Transverse colon (tissue), 4 donors: ENCODE measurements at regions not wholly inside any gene's neighbourhood (a gene's known extent, or its start where the extent isn't known, plus 50 kb on each side); places are given as distances from the start of the nearest gene placed in this dataset.

Experiments
- DNase-seq: peaks from one replicate; pipeline ENCODE4 v3.0.0-alpha.2; 2019
- H3K27ac ChIP-seq, 4 donors: fragments of 200-600 bp; sonication (generic); 2 replicates each; pipeline ENCODE4 v1.5.1; 2016 to 2018; ENCODE audit warnings: inconsistent platforms in 4 of 4
- H3K27me3 ChIP-seq: fragments of 200-600 bp; sonication (generic); 2 replicates; pipeline ENCODE4 v1.5.1; 2017; ENCODE audit warnings: inconsistent platforms
- H3K36me3 ChIP-seq, 4 donors: fragments of 200-600 bp; sonication (generic); 2 replicates each; pipeline ENCODE4 v1.5.1; 2017 to 2019; ENCODE audit warnings: inconsistent platforms in 4 of 4
- H3K4me1 ChIP-seq, 4 donors: fragments of 200-600 bp; sonication (generic); 2 replicates each; pipeline ENCODE4 v1.5.1; 2017 to 2020; ENCODE audit warnings: inconsistent platforms in 4 of 4
- H3K4me3 ChIP-seq, 4 donors: fragments of 200-600 bp; sonication (generic); 1 replicate in 1 of 4; 2 replicates in 3 of 4; pipeline versions ENCODE4 v1.5.1 to v1.6.1; 2017 to 2019; ENCODE audit warnings: inconsistent platforms in 4 of 4
- H3K9me3 ChIP-seq, 2 donors: fragments of 200-600 bp; sonication (generic); 2 replicates each; pipeline ENCODE4 v1.5.1; 2017 to 2019; ENCODE audit warnings: inconsistent platforms in 2 of 2
- EP300 ChIP-seq: sonication (generic); formaldehyde crosslinking; IDR thresholded peaks from one replicate; pipeline ENCODE4 v1.6.1; 2017; ENCODE audit warnings: antibody characterized with exemption, low read depth
- POLR2A ChIP-seq: fragments of 450-650 bp; IDR thresholded peaks from one replicate; pipeline ENCODE4 v1.6.1; 2016; ENCODE audit warnings: antibody characterized with exemption, mild to moderate bottlenecking, moderate library complexity
- POLR2AphosphoS5 ChIP-seq, 3 donors: sonication (generic); formaldehyde crosslinking; IDR thresholded peaks; one replicate each; pipeline ENCODE4 v1.6.1; 2016; ENCODE audit warnings: antibody characterized with exemption in 3 of 3
- WGBS, 2 donors: methylation state at CpG; one replicate each; pipeline ENCODE4 v1.1.5; 2018; ENCODE audit warnings: low coverage in 1 of 2; 5-methylcytosine and 5-hydroxymethylcytosine counted together
- in situ Hi-C, 4 donors: fragments of 200-750 bp; cut with MboI; loops; one replicate each; pipeline versions ENCODE4 v1.15.0 to v1.15.1; 2017; ENCODE audit warnings: low sequenced_read_pairs in 3 of 4, low pct_ligation_motif_present in 1 of 4, low pct_unique_long_range_greater_than_20kb in 1 of 4
- intact Hi-C: fragments of 100-400 bp; cut with DNase I; formaldehyde crosslinking; loops from one replicate; pipeline ENCODE4 v1.15.1; 2023; ENCODE audit warnings: low total_unique reads
- TF ChIP-seq, protein P1 (sequence below), 5 experiments: fragments of 200-600 bp in 3 of 5; fragments of 450-650 bp in 2 of 5; sonication (generic) in 3 of 5; IDR thresholded peaks; 1 replicate in 2 of 5; 2 replicates in 3 of 5; pipeline ENCODE4 v1.5.1; 2016 to 2017; ENCODE audit warnings: antibody characterized with exemption in 5 of 5, inconsistent platforms in 3 of 5, mild to moderate bottlenecking in 2 of 5, moderate library complexity in 1 of 5

DNA sequence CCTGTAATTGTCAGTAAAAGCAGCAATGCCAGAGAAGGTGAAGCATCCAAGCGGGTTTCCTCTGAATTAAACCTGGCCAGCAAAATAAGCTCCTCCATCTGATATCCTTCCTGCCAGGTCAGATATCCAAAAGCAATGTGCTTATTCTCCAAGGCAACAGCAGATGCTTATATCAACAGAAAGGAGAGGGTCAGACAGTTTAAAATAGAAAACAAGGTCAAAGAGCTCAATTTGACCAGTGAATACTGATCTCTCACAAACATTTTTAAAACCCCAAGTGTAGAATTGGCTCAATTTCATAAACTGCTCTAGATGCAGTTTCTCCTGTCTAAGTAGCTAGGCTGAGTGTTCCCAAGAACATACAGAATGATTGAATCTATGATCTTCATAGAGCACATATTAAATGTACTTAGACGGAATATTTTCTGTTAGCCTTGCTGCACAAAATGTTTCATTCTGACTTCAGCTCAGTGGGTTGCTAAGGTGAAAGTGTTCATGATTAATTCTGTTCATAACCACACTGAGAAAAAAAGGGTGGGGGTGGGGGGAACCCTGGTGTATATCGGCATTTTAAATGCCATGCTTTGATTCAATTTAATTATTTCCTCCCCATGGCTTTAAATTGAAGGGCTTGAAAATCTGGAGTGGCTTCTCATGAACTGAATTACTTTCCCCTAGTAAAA, 174.2 kb upstream of the ARHGAP20 start:
- Histone ChIP-seq H3K4me3 (no peak overlapping the region), H3K27ac (no peak overlapping the region), H3K27me3 (no peaks in the 10 kb centered on the region), H3K36me3 (no peaks in the 10 kb centered on the region), H3K4me1 (peaks cover 0 to 3% (median 0%) of the 10 kb centered on the region in 4 donors), H3K9me3 (no peaks in the 10 kb centered on the region)
- no peak for DNase-seq
- 42 to 68% methylated on average over 2 to 3 of the region's 3 CpGs for WGBS, 2 donors
- in situ Hi-C loops (no loop called here), intact Hi-C loops (no loop called here)
- no peak for TF ChIP-seq EP300
- TF ChIP-seq, protein P1, sequence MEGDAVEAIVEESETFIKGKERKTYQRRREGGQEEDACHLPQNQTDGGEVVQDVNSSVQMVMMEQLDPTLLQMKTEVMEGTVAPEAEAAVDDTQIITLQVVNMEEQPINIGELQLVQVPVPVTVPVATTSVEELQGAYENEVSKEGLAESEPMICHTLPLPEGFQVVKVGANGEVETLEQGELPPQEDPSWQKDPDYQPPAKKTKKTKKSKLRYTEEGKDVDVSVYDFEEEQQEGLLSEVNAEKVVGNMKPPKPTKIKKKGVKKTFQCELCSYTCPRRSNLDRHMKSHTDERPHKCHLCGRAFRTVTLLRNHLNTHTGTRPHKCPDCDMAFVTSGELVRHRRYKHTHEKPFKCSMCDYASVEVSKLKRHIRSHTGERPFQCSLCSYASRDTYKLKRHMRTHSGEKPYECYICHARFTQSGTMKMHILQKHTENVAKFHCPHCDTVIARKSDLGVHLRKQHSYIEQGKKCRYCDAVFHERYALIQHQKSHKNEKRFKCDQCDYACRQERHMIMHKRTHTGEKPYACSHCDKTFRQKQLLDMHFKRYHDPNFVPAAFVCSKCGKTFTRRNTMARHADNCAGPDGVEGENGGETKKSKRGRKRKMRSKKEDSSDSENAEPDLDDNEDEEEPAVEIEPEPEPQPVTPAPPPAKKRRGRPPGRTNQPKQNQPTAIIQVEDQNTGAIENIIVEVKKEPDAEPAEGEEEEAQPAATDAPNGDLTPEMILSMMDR (IDR thresholded peaks at IDR 0.05), result no peak
- TF ChIP-seq POLR2AphosphoS5 (IDR thresholded peaks at IDR 0.05), result no peak
- no peak for TF ChIP-seq POLR2A

DNA sequence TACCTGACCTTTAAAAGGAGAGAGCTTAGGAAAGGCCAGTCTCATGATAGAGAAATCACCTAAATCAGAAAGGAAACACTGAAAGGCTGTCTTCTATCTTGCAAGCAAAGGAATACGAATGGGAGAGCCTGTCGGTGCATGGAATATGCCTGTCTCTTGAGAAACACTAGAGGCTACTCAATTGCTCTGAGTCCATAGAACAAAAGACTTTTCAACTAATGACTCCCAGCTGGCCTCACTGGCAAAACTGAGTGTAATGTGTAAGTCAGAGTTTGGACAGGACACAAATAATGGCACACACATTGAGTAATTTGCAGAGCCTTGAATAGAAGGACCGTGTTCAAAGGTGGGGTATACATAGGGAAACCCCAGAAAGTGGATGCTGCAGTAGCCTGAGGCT, 171.0 kb upstream of the ARHGAP20 start:
- in situ Hi-C loops, result no loop called here
- no peaks in the 10 kb centered on the region for H3K9me3 ChIP-seq
- H3K36me3 ChIP-seq, result no peaks in the 10 kb centered on the region
- no peaks in the 10 kb centered on the region for H3K4me1 ChIP-seq
- no peak for TF ChIP-seq EP300
- TF ChIP-seq POLR2A, result no peak
- TF ChIP-seq, protein P1 (IDR thresholded peaks at IDR 0.05), result no peak
- TF ChIP-seq POLR2AphosphoS5 (IDR thresholded peaks at IDR 0.05), result no peak
- no peak overlapping the region for H3K27ac ChIP-seq
- no peak for DNase-seq
- 76 to 79% methylated on average over 3 of the region's 3 CpGs for WGBS, 2 donors
- no peaks in the 10 kb centered on the region for H3K27me3 ChIP-seq
- no peak overlapping the region for H3K4me3 ChIP-seq
- intact Hi-C loops, result no loop called here

DNA sequence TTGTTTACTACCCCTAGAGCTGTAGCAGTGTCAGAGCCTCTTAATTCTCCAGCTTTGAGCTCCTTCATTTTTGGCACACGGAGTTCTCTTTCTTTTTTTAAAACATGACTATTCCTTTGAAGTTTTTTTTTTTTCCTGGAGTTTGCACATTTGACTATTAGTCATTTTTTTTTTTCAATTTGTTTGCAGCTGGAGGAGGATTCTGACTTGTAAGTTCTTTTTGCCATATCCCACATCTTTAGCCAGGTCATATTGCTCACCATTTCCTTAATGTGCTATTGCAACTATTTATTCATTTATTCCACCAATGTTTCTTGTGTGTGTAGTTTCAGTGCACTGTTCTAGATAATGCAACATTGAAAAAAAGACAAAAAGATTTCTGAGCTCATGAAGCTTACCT, 166.3 kb upstream of the ARHGAP20 start:
- no peak overlapping the region for H3K4me3 ChIP-seq
- no peaks in the 10 kb centered on the region for H3K27me3 ChIP-seq
- H3K4me1 ChIP-seq, result no peaks in the 10 kb centered on the region
- no peaks in the 10 kb centered on the region for H3K9me3 ChIP-seq
- in situ Hi-C loops (no loop called here), intact Hi-C loops (no loop called here)
- H3K27ac ChIP-seq, result no peak overlapping the region
- WGBS, 2 donors, result 43 to 72% methylated on average over 1 of the region's 1 CpG
- TF ChIP-seq POLR2A, result no peak
- TF ChIP-seq, protein P1 (IDR thresholded peaks at IDR 0.05), result no peak
- no peaks in the 10 kb centered on the region for H3K36me3 ChIP-seq
- DNase-seq, result no peak

DNA sequence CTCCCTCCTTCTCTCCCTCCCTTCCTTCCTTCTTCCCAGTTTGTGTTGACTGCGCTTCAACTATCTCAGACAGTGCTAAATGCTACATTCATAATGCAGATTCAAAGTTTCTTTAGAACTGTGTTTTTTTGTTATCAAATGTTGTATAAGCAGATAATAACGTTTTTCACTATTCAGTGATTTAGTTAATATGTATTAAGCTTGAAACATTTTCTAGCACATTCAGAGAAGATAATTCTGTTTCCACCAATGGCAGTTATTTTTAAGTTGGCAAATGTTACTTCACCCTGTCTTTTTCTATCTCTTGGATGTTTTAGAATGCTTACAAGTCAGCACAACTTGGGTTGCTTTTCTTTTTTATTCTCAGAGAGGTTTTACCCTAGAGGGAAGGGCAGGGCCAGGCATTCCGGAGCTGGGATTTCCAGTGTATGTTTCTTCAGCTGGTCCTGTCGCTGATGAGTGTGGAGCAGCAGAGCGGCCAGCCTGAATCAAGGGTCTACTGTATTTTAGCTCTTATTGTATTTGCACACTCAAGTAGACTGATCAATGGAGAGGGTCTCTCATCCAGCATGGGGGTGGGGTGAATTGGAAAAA, 162.3 kb upstream of the ARHGAP20 start:
- intact Hi-C loops (no loop called here), in situ Hi-C loops (no loop called here)
- H3K27me3 ChIP-seq, result no peaks in the 10 kb centered on the region
- no peak for DNase-seq
- no peak overlapping the region for H3K4me3 ChIP-seq
- H3K36me3 ChIP-seq, result no peaks in the 10 kb centered on the region
- no peaks in the 10 kb centered on the region for H3K9me3 ChIP-seq
- H3K4me1 ChIP-seq, result no peaks in the 10 kb centered on the region
- 46 to 82% methylated on average over 2 to 5 of the region's 5 CpGs for WGBS, 2 donors
- TF ChIP-seq EP300 (no peak), POLR2AphosphoS5 (IDR thresholded peaks at IDR 0.05) (no peak), POLR2A (no peak)
- TF ChIP-seq, protein P1 (IDR thresholded peaks at IDR 0.05), result no peak
- H3K27ac ChIP-seq, result no peak overlapping the region
